Neural progenitor cell (in vitro differentiated cells): ENCODE measurements at regions not wholly inside any gene's neighbourhood (a gene's known extent, or its start where the extent isn't known, plus 50 kb on each side); places are given as distances from the start of the nearest gene placed in this dataset.

ENCODE experiments used
- DNase-seq: peaks from one replicate; pipeline ENCODE4 v3.0.0-alpha.2; 2016; ENCODE audit warnings: low spot score
- H2AFZ ChIP-seq: fragments of 200-600 bp; sonication (generic); replicated peaks from 2 replicates; pipeline ENCODE4 v1.6.1; 2016; ENCODE audit warnings: antibody characterized with exemption
- H3F3A ChIP-seq: fragments of 200-600 bp; sonication (generic); 2 replicates; pipeline ENCODE4 v1.6.1; 2016; ENCODE audit warnings: antibody characterized with exemption, low read depth
- H3K27ac ChIP-seq: fragments of 200-600 bp; sonication (generic); 2 replicates; pipeline ENCODE4 v1.5.1; 2016; ENCODE audit warnings: mild to moderate bottlenecking
- H3K27me3 ChIP-seq: fragments of 200-600 bp; sonication (generic); 2 replicates; pipeline ENCODE4 v1.6.1; 2016; ENCODE audit warnings: mild to moderate bottlenecking, moderate library complexity
- H3K36me3 ChIP-seq: fragments of 200-600 bp; sonication (generic); 2 replicates; pipeline ENCODE4 v1.5.1; 2016
- H3K4me1 ChIP-seq: fragments of 200-600 bp; sonication (generic); 2 replicates; pipeline ENCODE4 v1.6.1; 2016; ENCODE audit warnings: mixed run types
- H3K4me2 ChIP-seq: fragments of 200-600 bp; sonication (generic); 2 replicates; pipeline ENCODE4 v1.6.1; 2016
- H3K4me3 ChIP-seq: fragments of 200-600 bp; sonication (generic); 2 replicates; pipeline ENCODE4 v1.5.1; 2016
- H3K79me2 ChIP-seq: fragments of 200-600 bp; sonication (generic); 2 replicates; pipeline ENCODE4 v1.6.1; 2016; ENCODE audit warnings: low read depth
- H3K9ac ChIP-seq: fragments of 200-600 bp; sonication (generic); 2 replicates; pipeline ENCODE4 v1.6.1; 2016
- H3K9me3 ChIP-seq: fragments of 200-600 bp; sonication (generic); 2 replicates; pipeline ENCODE4 v1.5.1; 2016; ENCODE audit warnings: low read depth
- H4K20me1 ChIP-seq: fragments of 200-600 bp; sonication (generic); 2 replicates; pipeline ENCODE4 v1.6.1; 2016; ENCODE audit warnings: low read depth
- H3K27ac Mint-ChIP-seq: 3 replicates; pipeline ENCODE4 v1.8.0; 2021; ENCODE audit warnings: mixed read lengths
- H3K27me3 Mint-ChIP-seq: 2 replicates; pipeline ENCODE4 v1.8.0; 2022; ENCODE audit warnings: low read depth, mild to moderate bottlenecking, inconsistent platforms, moderate library complexity, mixed read lengths; ENCODE audit not compliant: insufficient read depth
- H3K36me3 Mint-ChIP-seq: 3 replicates; pipeline ENCODE4 v1.8.0; 2021; ENCODE audit warnings: mixed read lengths
- H3K4me1 Mint-ChIP-seq: 3 replicates; pipeline ENCODE4 v1.8.0; 2021; ENCODE audit warnings: mixed read lengths
- H3K4me3 Mint-ChIP-seq: 3 replicates; pipeline ENCODE4 v1.8.0; 2021; ENCODE audit warnings: mild to moderate bottlenecking, moderate library complexity, mixed read lengths
- H3K9me3 Mint-ChIP-seq: 3 replicates; pipeline ENCODE4 v1.8.0; 2020; ENCODE audit warnings: mixed read lengths
- CTCF ChIP-seq: fragments of 200-600 bp; sonication (generic); IDR thresholded peaks from 2 replicates; pipeline ENCODE4 v1.5.1; 2017; ENCODE audit warnings: antibody characterized with exemption, mild to moderate bottlenecking
- EZH2 ChIP-seq: fragments of 200-600 bp; sonication (generic); IDR thresholded peaks from 2 replicates; pipeline ENCODE4 v1.6.1; 2017; ENCODE audit warnings: antibody characterized with exemption, mild to moderate bottlenecking, moderate library complexity
- EZH2phosphoT487 ChIP-seq: fragments of 200-600 bp; sonication (generic); IDR thresholded peaks from 2 replicates; pipeline ENCODE4 v1.6.1; 2017; ENCODE audit warnings: antibody characterized with exemption

DNA sequence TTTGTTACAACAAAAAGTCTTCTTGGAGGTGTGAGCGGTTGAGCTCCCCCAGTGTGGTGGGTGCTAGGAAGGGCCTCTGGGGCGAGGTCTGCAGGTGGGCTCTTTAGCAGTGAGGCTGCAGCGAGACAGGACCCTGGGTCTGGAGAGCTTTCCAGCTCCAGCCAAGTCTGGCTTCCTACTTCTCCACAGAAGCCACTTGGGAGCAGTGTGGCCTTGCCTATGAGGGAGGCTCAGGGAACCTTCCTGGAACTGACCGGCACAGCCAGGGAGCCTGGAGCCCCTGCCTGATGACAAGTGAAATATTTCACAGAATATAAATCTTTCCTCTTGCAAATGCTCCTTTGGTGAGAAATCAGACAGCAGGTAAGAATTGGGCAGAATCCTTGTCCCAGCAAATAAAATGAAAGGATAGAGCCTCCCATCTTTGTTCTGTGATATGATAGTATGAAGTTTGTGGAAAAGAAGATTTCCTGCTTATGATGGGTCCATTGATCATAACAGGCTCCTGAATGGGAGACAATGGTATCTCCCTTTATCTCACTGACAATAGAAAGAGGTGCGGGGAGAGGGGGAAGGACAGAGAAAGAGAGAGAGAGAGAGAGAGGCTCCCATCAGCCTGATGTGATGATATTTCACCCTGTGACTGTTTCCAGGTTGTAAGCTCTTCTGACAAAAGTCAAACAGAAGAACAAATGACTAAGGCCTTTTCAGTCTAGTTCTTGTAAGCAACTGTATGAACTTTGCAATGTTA, 289.8 kb upstream of the SPRED2 start:
- H3K9me3 ChIP-seq = no peaks in the 10 kb centered on the region
- H3K4me3 Mint-ChIP-seq = no peak overlapping the region
- H3K27ac ChIP-seq = no peak overlapping the region
- peaks cover 3% of the 10 kb centered on the region for H3K27me3 Mint-ChIP-seq
- peak; percentile 84 for DNase-seq
- H4K20me1 ChIP-seq = no peaks in the 10 kb centered on the region
- no peaks in the 10 kb centered on the region for H3K36me3 Mint-ChIP-seq
- no peaks in the 10 kb centered on the region for H3K79me2 ChIP-seq
- no peaks in the 10 kb centered on the region for H3K36me3 ChIP-seq
- no peak overlapping the region for H3K4me2 ChIP-seq
- H3K9ac ChIP-seq = no peak overlapping the region
- no peak overlapping the region for H3K4me3 ChIP-seq
- no peaks in the 10 kb centered on the region for H3F3A ChIP-seq
- H3K27ac Mint-ChIP-seq = no peak overlapping the region
- no peaks in the 10 kb centered on the region for H3K27me3 ChIP-seq
- H2AFZ ChIP-seq = no peak overlapping the region
- H3K4me1 Mint-ChIP-seq = peaks cover 2% of the 10 kb centered on the region
- no peaks in the 10 kb centered on the region for H3K4me1 ChIP-seq
- no peak for TF ChIP-seq EZH2
- TF ChIP-seq CTCF = peak; percentile 73
- H3K9me3 Mint-ChIP-seq = peaks cover 3% of the 10 kb centered on the region

DNA sequence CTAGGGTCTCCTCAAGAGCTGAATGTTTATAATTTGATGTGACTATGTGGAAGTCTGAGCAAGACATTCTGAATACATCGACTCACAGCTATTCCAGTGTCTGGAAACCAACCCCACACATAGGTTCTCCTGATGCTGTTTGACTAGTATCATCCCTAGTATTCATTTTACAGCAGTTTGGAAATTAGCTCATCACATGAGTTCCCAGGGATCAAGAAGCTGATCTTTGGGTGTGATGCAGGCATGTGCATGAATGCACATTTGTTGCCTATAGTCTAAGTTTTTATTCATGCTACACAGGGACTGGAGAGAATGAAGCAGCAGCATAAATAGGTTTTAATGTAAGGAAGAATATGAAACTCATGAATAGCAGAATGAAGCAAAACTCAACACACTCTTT, 284.3 kb upstream of the SPRED2 start:
- no peaks in the 10 kb centered on the region for H3K4me1 ChIP-seq
- H3K9ac ChIP-seq = no peak overlapping the region
- H3K9me3 Mint-ChIP-seq = no peaks in the 10 kb centered on the region
- no peak overlapping the region for H3K27ac Mint-ChIP-seq
- no peak overlapping the region for H3K27ac ChIP-seq
- H3F3A ChIP-seq = no peaks in the 10 kb centered on the region
- no peaks in the 10 kb centered on the region for H3K79me2 ChIP-seq
- no peaks in the 10 kb centered on the region for H3K36me3 ChIP-seq
- H3K4me2 ChIP-seq = no peak overlapping the region
- no peaks in the 10 kb centered on the region for H3K27me3 ChIP-seq
- no peak overlapping the region for H3K4me3 Mint-ChIP-seq
- H3K4me1 Mint-ChIP-seq = peaks cover 2% of the 10 kb centered on the region
- H2AFZ ChIP-seq = no peak overlapping the region
- no peaks in the 10 kb centered on the region for H3K36me3 Mint-ChIP-seq
- DNase-seq = no peak
- TF ChIP-seq EZH2 = no peak
- no peak for TF ChIP-seq CTCF
- TF ChIP-seq EZH2phosphoT487 = no peak
- no peaks in the 10 kb centered on the region for H4K20me1 ChIP-seq
- H3K9me3 ChIP-seq = no peaks in the 10 kb centered on the region
- peaks cover 3% of the 10 kb centered on the region for H3K27me3 Mint-ChIP-seq
- H3K4me3 ChIP-seq = no peak overlapping the region

DNA sequence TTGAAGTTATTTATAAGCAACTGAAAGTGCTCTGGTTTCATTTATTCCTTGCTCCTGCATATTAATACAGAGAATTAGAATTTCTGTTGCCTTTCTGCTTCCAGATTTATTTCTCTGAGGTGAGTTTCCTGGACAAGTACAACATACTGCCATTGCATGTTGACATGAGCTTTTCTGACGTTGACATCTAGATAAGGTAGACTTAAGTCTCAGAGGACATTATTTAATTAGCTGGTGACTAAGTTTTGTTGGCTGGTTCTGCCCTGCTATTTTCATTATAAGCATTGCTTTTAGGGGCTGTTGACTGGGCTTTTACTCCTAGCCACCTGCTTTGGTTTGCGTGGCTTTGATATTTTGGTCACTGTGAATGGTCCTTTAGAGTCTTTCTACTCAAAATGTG, 282.9 kb upstream of the SPRED2 start:
- H3K36me3 Mint-ChIP-seq = no peaks in the 10 kb centered on the region

More for the DNA sequence above, 282.9 kb upstream of the SPRED2 start:
- H3K27ac ChIP-seq = no peak overlapping the region
- Mint-ChIP-seq H3K4me3 (no peak overlapping the region), H3K9me3 (no peaks in the 10 kb centered on the region), H3K27me3 (peaks cover 3% of the 10 kb centered on the region), H3K27ac (no peak overlapping the region), H3K4me1 (peaks cover 2% of the 10 kb centered on the region)
- H3K27me3 ChIP-seq = no peaks in the 10 kb centered on the region
- TF ChIP-seq EZH2 (no peak), CTCF (no peak), EZH2phosphoT487 (no peak)
- H3F3A ChIP-seq = no peaks in the 10 kb centered on the region
- H2AFZ ChIP-seq = no peak overlapping the region
- H3K4me1 ChIP-seq = no peaks in the 10 kb centered on the region
- no peaks in the 10 kb centered on the region for H3K79me2 ChIP-seq
- H3K9ac ChIP-seq = no peak overlapping the region
- DNase-seq = no peak
- no peaks in the 10 kb centered on the region for H4K20me1 ChIP-seq
- no peak overlapping the region for H3K4me2 ChIP-seq
- no peaks in the 10 kb centered on the region for H3K36me3 ChIP-seq
- H3K4me3 ChIP-seq = no peak overlapping the region
- H3K9me3 ChIP-seq = no peaks in the 10 kb centered on the region
